HG03565 (cell line): ENCODE measurements at regions not wholly inside any gene's neighbourhood (a gene's known extent, or its start where the extent isn't known, plus 50 kb on each side); places are given as distances from the start of the nearest gene placed in this dataset.
A peak's percentile ranks its signal among the peaks of the same experiment; 100 is the strongest.

Source experiments
- ATAC-seq: cut with Tn5 transposase; IDR thresholded peaks from one replicate; pipeline ENCODE4 v1.9.1; 2021; ENCODE audit warnings: mild to moderate bottlenecking, moderate library complexity; ENCODE audit not compliant: unreplicated experiment

GRCh38 chr9:1261879-1262766, 212.0 kb downstream of the DMRT2 start:
- no peak for ATAC-seq

DNA sequence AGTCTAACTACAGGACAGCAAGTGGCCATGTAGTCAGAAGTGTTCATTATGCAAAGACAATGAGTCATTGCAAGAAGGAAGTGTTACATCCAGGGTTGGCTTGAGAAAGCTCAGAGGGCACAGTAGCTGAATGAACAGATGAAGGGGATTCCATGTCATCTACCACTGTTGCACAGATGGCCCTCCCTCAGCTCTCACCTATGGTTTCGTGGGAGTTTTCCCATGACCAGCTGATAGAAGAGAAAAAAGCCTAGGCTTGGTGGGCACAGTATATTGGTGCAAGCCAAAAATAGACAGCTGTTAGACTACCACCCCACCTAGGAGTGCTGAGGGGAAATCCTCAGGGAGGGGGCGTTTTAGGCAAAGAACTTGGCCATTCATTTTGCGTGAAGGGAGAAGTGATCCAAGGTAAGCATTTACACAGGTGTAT, 217.0 kb downstream of the DMRT2 start:
- peak; percentile 86 for ATAC-seq

DNA sequence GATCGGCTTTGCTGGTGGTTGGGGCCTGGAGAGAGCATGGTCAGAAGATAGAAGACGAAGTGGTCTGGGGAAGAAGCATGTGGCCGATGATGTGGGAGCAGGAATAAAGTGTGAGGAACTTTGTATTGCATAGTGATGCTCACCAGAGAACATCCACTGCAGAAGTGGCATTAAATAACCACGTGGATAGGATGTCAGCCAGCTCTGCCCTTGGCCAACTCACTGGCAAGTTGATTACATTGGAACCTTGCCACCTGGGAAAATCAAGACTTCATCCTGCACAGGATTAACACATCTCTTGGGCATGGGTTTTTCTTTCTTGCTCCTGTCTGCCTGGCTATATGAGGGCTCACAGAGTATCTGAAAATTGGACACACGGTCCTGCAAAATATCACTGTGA, 217.4 kb downstream of the DMRT2 start:
- ATAC-seq, result no peak

GRCh38 chr9:1269533-1270315, 219.6 kb downstream of the DMRT2 start:
- ATAC-seq, result no peak

DNA sequence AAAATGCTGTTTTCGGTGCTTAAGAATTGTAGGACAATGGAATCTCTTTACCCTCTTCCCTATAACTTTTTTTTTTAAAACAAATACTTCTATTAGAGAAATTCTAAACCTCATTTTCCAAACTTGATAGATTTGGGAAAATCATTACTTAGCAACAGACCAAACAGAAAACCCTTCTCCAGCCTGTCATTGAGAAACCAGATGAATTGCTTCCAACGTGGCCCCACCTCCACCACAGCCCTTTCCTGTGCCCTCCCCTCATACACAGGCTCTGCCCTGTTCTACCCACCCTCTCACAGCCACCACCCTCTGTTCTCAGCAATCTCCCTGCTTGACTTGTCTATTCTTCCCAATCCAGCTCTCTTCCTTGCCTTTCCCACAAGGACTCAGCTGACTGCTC, 221.2 kb downstream of the DMRT2 start:
- no peak for ATAC-seq

GRCh38 chr9:1271786-1272185, 221.6 kb downstream of the DMRT2 start:
- no peak for ATAC-seq

DNA sequence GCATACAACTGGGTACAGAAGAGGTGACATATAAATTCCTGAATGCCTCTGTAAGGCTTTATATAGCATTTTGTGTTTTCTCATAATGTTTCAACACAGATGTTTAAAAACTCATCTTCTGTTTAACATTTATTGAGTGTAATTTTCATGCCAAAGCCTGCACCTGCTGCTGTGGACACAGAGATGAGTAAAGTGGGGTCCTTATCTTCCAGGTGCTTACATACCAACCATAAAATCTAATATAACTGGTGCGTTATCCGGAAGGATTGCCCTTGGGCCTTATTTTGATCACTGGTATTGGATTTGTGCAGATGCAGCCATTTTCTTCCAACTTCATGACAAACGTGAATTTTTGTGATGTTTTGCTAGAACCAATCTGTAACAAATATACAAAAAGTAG, 222.3 kb downstream of the DMRT2 start:
- no peak for ATAC-seq

GRCh38 chr9:1273859-1274258, 223.7 kb downstream of the DMRT2 start:
- peak; percentile 41 for ATAC-seq

DNA sequence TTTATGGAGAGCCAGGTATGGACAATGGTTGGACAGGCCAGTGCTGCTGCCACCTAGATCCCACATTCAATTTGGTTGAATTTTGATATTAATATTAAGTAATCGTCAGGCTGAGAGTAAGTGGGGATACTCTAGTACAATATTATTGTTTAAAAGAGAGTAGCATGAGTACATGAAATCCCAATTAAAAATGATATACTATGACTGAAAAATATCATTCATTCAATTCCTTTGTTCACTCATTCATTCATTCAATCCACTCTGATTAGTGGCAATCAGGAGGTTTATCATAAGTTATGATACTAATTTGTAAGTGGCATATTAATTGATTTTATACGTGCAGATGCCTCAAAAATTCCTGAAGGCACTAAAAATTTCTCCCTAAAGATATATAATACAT, 224.2 kb downstream of the DMRT2 start:
- ATAC-seq, result no peak

DNA sequence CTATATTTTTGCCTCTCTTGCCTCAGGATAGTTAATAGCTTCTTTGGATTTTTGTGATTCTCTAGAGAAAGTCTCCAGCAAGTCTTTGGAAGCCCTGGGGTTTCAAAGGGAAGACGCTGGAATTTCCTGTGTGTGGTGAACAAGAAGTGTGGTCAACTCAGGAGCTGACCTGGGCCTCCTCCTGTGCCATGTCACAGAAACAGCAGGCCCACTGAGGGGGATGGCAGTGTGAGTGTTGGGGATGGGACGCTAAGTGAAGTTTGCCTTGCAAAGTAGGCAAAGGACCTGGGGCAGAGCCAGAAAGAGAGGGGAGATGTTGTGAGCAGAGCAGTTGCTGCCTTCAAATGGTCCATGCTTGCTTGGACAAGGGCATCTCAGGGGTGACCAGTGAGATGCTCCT, 226.3 kb downstream of the DMRT2 start:
- no peak for ATAC-seq

DNA sequence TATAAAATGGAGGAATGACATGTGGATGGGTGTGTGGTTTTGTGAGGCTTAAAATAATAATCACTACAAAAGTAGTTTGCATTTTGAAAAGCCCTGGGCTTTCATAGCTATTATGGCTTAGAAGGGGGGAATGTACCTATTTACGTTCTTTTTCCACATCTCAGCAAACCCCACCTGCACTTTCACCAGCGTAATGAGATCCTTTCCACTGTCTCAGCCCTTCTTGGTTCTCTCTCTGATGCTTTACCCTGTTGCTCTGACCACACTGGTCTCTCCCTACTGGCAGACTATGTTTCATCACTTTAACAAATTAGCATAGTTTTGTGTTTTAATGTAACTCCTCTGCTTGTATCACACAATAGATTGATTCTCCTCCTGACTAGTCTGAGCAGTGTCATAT, 234.6 kb downstream of the DMRT2 start:
- ATAC-seq, result no peak

GRCh38 chr9:1285526-1285925, 235.4 kb downstream of the DMRT2 start:
- no peak for ATAC-seq

- no peak for ATAC-seq
These were observed 242.2 kb downstream of the DMRT2 start for GRCh38 chr9:1292384-1292783.

GRCh38 chr9:1294641-1295258, 244.6 kb downstream of the DMRT2 start:
- ATAC-seq, result no peak

DNA sequence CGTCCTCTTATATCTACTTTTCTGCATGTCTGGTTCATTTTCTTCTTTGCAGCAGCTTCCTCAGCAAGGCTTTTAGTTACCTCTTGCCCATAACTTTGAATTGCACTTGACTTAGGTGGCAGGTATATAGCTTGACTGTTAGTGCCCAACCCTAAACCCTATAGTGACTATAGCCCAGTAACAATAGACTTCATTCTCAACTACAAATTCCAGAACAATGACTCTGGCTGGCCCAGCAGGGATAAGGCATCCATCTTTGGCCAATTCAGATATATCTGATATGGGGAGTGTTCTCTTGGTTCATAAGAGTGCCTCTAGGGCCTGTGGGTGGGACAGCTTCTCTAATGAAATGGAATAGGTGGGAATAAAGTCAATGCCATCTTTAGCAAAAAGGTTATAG, 246.2 kb downstream of the DMRT2 start:
- ATAC-seq, result no peak

GRCh38 chr9:1298046-1298445, 247.9 kb downstream of the DMRT2 start:
- ATAC-seq, result no peak

- ATAC-seq, result no peak
These were observed 250.8 kb downstream of the DMRT2 start for GRCh38 chr9:1300941-1301340.

DNA sequence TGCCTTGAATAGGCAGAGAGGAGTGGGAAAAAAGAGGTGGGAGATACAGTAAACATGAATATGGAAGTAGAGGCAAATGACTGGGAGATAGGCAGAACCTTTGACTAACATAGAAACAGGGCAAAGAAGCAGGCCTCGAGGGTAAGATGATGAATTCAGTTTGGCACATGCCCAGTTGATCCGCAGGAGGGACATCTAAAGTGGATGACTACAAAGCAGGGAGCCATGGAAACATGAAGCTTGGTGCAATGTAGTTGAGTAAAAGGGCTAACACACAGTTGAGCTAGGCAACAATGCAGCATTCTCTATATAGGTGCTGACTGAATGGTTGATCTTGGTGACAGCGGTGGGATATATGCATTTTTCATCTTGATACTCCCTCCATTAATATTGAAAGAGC, 253.8 kb downstream of the DMRT2 start:
- ATAC-seq, result no peak

GRCh38 chr9:1311462-1312042, 261.4 kb downstream of the DMRT2 start:
- ATAC-seq, result no peak

DNA sequence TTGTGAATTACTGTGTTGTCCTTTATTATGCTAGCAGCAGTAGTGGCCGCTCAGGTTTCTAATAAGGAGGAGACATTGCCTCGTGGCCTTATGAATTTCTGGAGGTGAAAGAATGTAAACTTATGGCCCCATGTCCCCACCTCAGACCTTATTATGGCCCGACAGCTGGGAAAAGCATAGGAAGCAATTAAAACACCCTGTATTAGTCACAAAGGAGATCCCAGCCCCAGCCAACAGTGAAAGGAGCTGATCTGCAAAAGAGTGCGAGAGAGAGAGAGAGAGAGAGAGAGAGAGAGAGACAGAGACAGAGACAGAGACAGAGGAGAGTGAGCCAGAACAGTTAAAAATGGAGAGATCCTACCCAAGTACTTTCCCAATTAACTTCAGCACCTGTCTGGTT, 269.3 kb downstream of the DMRT2 start:
- ATAC-seq, result no peak

- ATAC-seq, result no peak
These were observed 269.9 kb downstream of the DMRT2 start for GRCh38 chr9:1320051-1320557.
